GM21723 (cell line): ENCODE measurements at regions not wholly inside any gene's neighbourhood (a gene's known extent, or its start where the extent isn't known, plus 50 kb on each side); places are given as distances from the start of the nearest gene placed in this dataset.

Experiments
- ATAC-seq: cut with Tn5 transposase; IDR thresholded peaks from one replicate; pipeline ENCODE4 v1.9.1; 2021; ENCODE audit warnings: mild to moderate bottlenecking, moderate library complexity; ENCODE audit not compliant: unreplicated experiment

DNA sequence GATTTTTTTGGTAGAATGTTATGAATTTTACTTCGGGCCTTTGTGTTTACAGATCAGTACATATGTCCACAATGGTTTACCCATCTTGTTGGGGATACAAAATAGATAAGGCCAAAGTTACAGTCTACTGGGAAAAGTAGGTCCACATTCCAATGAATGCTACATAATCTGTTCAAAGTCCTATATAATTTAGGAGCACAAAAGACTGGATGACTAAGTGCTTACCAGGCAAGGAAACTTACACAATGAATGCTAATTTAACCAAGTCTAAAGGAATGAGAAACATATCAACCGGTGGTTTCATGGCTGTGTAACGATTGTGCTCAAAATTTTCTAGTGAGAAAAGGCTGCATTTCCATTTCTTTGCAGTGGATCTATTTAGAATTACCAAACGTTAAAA, 97.4 kb upstream of the TRPM3 start:
- no peak for ATAC-seq

DNA sequence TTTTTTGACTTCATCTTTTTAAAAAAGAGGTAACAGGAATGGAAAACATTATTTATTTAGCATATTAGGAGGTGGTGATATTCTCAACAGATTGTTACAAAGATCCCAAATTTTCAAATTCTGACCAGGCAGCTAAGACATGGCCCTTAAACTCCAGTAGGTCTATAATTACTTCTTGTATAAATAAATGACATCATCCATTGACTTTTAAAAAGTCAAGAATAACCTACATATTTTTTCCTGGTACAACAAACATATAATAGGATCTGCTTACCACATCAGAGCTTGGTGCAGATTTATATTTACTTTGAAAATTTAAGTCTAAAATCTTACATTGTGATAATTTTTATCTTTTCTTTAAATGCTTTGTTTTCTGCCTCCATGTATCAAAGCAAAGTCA, 92.2 kb upstream of the TRPM3 start:
- ATAC-seq, result no peak

DNA sequence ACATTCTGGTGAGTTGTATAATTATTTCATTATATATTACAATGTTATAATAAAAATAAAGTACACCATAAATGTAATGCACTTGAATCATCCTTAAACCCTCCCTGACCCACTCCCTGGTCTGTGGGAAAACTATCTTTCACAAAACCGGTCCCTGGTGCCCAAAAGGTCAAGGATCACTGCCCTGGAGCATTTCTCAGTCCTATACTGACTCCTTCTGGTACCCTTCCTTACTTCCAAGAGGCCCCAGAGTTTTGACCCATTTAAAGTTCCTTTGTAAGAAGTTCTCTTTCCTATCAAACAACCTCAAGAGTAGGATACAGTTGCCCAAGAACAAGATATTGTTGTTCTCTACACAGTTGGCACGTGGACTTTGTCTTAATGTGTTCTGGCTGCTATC, 88.9 kb upstream of the TRPM3 start:
- no peak for ATAC-seq

DNA sequence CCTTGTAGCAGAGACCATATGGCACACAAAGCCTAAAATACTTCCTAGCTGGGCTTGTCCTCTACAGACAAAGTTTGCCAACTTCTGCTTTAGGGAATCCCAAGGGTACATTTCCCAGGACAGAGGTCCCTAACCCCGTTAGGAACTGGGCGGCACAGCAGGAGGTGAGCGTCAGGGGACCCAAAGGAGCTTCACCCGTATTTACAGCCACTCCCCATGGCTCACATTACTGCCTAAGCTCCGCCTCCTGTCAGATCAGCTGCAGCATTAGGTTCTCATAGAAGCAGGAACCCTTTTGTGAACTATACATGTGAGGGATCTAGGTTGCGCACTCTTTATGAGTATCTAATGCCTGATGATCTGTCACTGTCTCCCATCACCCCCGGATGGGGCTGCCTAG, 88.5 kb upstream of the TRPM3 start:
- ATAC-seq, result no peak

DNA sequence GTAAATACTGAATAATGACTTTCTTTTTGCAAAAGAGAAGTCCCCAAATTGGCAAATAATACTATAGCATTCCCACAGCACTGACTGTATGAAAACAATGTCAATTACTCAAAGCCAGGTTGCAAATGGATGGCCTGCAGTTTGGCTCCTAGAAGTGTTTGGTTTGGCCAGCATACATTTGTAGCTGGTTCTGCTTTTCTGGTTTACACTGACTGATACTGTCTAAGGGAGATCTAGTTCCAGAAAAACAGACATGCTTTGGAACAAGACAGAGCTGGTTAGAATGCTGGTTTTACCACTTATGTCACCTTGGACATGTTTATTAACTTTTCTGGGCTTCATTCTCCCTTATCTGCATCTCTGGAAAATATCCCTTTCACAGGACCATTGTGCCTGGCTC, 81.5 kb upstream of the TRPM3 start:
- no peak for ATAC-seq

DNA sequence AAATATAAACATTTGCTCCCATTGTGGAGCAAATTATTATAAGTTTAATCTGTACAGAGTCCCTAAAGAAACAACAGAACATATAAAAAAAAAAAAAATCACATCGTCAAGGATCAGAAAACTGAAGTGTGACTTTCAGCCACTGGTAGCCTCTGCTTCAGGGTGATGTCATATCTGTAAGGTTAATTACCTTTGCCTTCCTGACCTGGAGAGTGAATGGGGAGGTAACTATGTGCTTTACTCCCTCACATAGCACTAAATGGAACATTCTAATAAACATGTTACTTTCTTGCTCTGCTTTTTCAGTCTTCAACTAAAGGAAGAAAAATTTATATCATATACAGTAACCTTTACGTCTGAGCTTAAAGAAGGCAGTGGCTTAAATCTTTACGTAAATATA, 70.3 kb upstream of the TRPM3 start:
- no peak for ATAC-seq

DNA sequence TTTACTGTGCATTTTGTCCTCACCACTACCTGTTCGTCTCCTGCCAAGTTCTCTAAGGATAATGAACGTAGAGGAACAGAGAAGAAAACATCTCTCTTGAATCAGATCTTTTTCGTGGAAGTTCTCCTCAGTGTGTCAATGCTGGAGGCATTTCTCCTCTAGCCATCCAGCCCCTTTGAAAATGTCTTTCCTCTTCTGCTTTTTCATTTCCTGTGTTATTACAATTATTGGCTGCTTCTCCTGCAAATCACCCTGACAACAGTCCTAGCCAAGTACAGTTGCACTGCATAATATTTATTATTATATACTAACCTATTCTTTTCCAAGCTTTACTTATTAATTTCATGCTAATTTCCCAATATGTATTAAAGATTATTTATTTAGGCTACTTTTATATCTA, 61.8 kb upstream of the TRPM3 start:
- ATAC-seq, result no peak

DNA sequence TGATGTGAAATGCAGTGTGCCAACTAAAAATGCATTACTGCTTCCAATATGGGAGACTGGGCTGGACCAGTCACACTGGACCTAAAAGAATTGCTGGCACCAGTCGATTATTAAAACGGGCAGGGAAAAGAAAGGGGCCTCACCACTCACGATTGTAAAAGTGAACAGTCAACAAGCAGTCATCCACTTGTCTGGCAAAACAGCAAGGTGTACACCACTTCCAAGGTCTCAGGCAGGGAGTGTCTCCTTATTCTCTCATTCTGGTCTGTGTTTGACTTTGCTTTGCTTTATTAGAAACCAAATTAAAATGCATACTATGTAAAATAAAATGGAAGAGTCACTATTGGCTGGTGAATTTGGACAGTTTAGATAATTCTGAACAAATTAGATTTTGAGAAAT, 57.8 kb upstream of the TRPM3 start:
- no peak for ATAC-seq

DNA sequence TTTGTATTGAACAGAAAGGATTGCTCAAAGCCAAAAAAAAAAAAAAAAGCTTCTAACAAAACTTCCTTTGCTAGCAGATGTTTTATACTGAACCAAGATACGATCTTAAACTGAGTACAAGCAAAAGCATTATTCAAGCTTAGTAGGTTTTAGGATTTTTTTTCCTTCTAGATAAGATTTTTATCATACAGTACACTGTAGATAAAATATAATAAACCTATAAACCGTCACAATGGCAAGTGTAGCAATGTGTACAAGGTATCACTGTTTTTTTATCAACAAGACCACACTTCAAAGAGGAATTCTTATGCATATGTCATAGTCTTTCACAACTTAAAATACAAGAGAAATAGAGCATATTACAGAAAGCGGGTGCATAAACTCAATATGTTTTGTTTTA, 56.5 kb upstream of the TRPM3 start:
- no peak for ATAC-seq

DNA sequence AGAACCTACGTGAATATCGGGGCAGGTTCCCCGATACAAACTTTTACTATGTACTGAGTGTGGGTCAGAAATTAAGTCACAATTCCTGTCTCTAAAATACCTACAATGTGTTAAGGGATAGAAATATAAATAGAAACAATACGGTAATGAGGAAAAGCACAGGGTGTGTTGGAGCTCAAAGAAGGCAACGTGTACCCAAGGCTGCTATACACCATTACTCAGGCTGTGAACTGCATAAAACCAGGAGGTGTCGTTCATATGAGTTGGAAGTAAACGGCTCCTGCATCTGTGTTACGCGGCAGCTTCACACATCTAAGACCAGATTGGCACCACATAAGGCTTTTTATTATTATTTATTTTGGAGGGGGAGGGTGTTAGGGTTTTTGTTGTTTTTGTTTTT, 50.1 kb upstream of the TRPM3 start:
- no peak for ATAC-seq
